HepG2 (cell line): ENCODE measurements at regions not wholly inside any gene's neighbourhood (a gene's known extent, or its start where the extent isn't known, plus 50 kb on each side); places are given as distances from the start of the nearest gene placed in this dataset.

Experiments
- ATAC-seq: fragments of 200-7000 bp; cut with Tn5 transposase; 3 replicates; pipeline ENCODE4 v1.9.1; 2020; ENCODE audit warnings: mild to moderate bottlenecking, moderate library complexity
- BruUV-seq: library from RNA; stranded (reverse); fragments of 400-500 nt; replicated peaks from 2 replicates; lab custom pipeline; 2021; lab: Mats Ljungman, UMichigan
- CTCF ChIA-PET: fragments of 300-600 bp; formaldehyde crosslinking; extraction: SDS; loops from one replicate; lab custom pipeline; 2021; ENCODE audit warnings: low total read pairs, inconsistent platforms, low intra/inter-chr PET ratio; lab: Yijun Ruan, JAX
- POLR2A ChIA-PET: fragments of 350-600 bp; sonication (Branson Sonifier 250); formaldehyde crosslinking; loops from one replicate; lab custom pipeline; 2020; ENCODE audit warnings: antibody characterized with exemption, inconsistent platforms; lab: Yijun Ruan, JAX
- DNase-seq: peaks from one replicate; pipeline ENCODE4 v3.0.0-alpha.2; 2015; ENCODE audit warnings: low spot score
- FAIRE-seq: peaks from 3 replicates; lab custom pipeline; 2011; peaks lifted over from hg19 to GRCh38; lab: Jason Lieb, UNC
- H2AFZ ChIP-seq: one replicate; pipeline ENCODE4 v1.6.1; 2011; ENCODE audit warnings: low read length, inconsistent platforms
- H3K27ac ChIP-seq: fragments of 300-600 bp; 3 replicates; pipeline ENCODE4 v1.8.0; 2011; ENCODE audit warnings: mixed run types, mild to moderate bottlenecking, mixed read lengths, low read length, inconsistent platforms; ENCODE audit not compliant: insufficient read depth; ENCODE audit errors: extremely low read length
- H3K27me3 ChIP-seq, 2 experiments: fragments of 200-600 bp in 1 of 2; 2 replicates in 1 of 2; 3 replicates in 1 of 2; pipeline versions ENCODE4 v1.6.0 to v1.8.0; 2011; ENCODE audit warnings: low read length in 2 of 2, mild to moderate bottlenecking in 2 of 2, moderate library complexity in 2 of 2, inconsistent platforms in 1 of 2; ENCODE audit not compliant: insufficient read depth in 2 of 2, control insufficient read depth in 1 of 2
- H3K36me3 ChIP-seq, 2 experiments: fragments of 200-600 bp in 1 of 2; replicated peaks in 1 of 2; 2 replicates in 1 of 2; 3 replicates in 1 of 2; pipeline versions ENCODE4 v1.5.1 to v1.8.0; 2011; ENCODE audit warnings: low read length in 2 of 2, inconsistent platforms in 1 of 2; ENCODE audit not compliant: insufficient read depth in 2 of 2, control insufficient read depth in 1 of 2
- H3K4me1 ChIP-seq: 2 replicates; pipeline ENCODE4 v1.5.1; 2012; ENCODE audit warnings: low read length, inconsistent platforms; ENCODE audit not compliant: insufficient read depth
- H3K4me2 ChIP-seq: 2 replicates; pipeline ENCODE4 v1.6.0; 2011; ENCODE audit warnings: low read depth, low read length, inconsistent platforms
- H3K4me3 ChIP-seq, 3 experiments: fragments of 200-600 bp in 1 of 3; sonication (generic), shearing (Covaris generic) in 1 of 3; replicated peaks in 1 of 3; 2 replicates each; pipeline ENCODE4 v1.5.1; 2011 to 2016; ENCODE audit warnings: low read length in 3 of 3, inconsistent platforms in 2 of 3, low read depth in 2 of 3, mild to moderate bottlenecking in 2 of 3, control low read depth in 1 of 3, mixed read lengths in 1 of 3; ENCODE audit not compliant: insufficient read depth in 1 of 3
- H3K79me2 ChIP-seq: one replicate; pipeline ENCODE4 v1.6.1; 2011; ENCODE audit warnings: low read length, inconsistent platforms; ENCODE audit not compliant: insufficient read depth
- H3K9ac ChIP-seq: 2 replicates; pipeline ENCODE4 v1.6.0; 2011; ENCODE audit warnings: mild to moderate bottlenecking, low read depth, low read length, inconsistent platforms; ENCODE audit not compliant: insufficient read depth
- H3K9me3 ChIP-seq: 2 replicates; pipeline ENCODE4 v1.5.1; 2012; ENCODE audit warnings: mild to moderate bottlenecking, low read length
- H4K20me1 ChIP-seq: 2 replicates; pipeline ENCODE4 v1.6.0; 2011; ENCODE audit warnings: inconsistent platforms, mild to moderate bottlenecking, low read length, moderate library complexity; ENCODE audit not compliant: insufficient read depth
- EP300 ChIP-seq, 3 experiments: sonication (generic) in 1 of 3; formaldehyde crosslinking in 1 of 3; IDR thresholded peaks; 2 replicates each; pipeline versions ENCODE4 v1.5.1 to v1.6.1; 2011 to 2020; ENCODE audit warnings: low read depth in 2 of 3, low read length in 2 of 3, borderline replicate concordance in 1 of 3, improper control_type of control experiment in 1 of 3, mild to moderate bottlenecking in 1 of 3, missing genetic modification reagents in 1 of 3, moderate library complexity in 1 of 3
- HDAC1 ChIP-seq: sonication (generic); formaldehyde crosslinking; IDR thresholded peaks from 2 replicates; pipeline ENCODE4 v1.5.1; 2020; ENCODE audit warnings: mild to moderate bottlenecking, missing genetic modification reagents
- KAT8 ChIP-seq: IDR thresholded peaks from 2 replicates; pipeline ENCODE4 v1.6.1; 2016; ENCODE audit warnings: missing genetic modification reagents, missing compliant biosample characterization
- MLX ChIP-seq: IDR thresholded peaks from 2 replicates; pipeline ENCODE4 v1.6.1; 2016
- SRSF1 ChIP-seq: fragments of 200-400 bp; formaldehyde crosslinking; optimal IDR thresholded peaks from 2 replicates; pipeline ENCODE3; 2017; ENCODE audit warnings: mild to moderate bottlenecking, low read depth, low read length, moderate library complexity
- STAT5B ChIP-seq: sonication (generic); formaldehyde crosslinking; IDR thresholded peaks from 2 replicates; pipeline ENCODE4 v1.4.0; 2020; ENCODE audit warnings: missing genetic modification reagents
- ZBTB46 ChIP-seq: sonication (generic); formaldehyde crosslinking; IDR thresholded peaks from 2 replicates; pipeline ENCODE4 v1.4.0; 2020; ENCODE audit warnings: mild to moderate bottlenecking, missing genetic modification reagents, borderline replicate concordance
- ZC3H4 ChIP-seq: sonication (generic); formaldehyde crosslinking; IDR thresholded peaks from 2 replicates; pipeline ENCODE4 v1.4.0; 2020; ENCODE audit warnings: missing genetic modification reagents, borderline replicate concordance
- ZNF224 ChIP-seq: sonication (generic); formaldehyde crosslinking; IDR thresholded peaks from 2 replicates; pipeline ENCODE4 v1.5.0; 2020; ENCODE audit warnings: mild to moderate bottlenecking, missing genetic modification reagents
- ZNF460 ChIP-seq: sonication (generic); formaldehyde crosslinking; IDR thresholded peaks from 2 replicates; pipeline ENCODE4 v1.5.1; 2020; ENCODE audit warnings: missing genetic modification reagents, mild to moderate bottlenecking, borderline replicate concordance
- ZNF564 ChIP-seq: sonication (generic); formaldehyde crosslinking; IDR thresholded peaks from 2 replicates; pipeline ENCODE4 v1.8.1; 2023; ENCODE audit warnings: mild to moderate bottlenecking, missing genetic modification reagents
- ZNF672 ChIP-seq: sonication (generic); formaldehyde crosslinking; IDR thresholded peaks from 2 replicates; pipeline ENCODE4 v1.8.1; 2022; ENCODE audit warnings: missing genetic modification reagents
- ZNF770 ChIP-seq: sonication (generic); formaldehyde crosslinking; IDR thresholded peaks from 2 replicates; pipeline ENCODE4 v1.5.0; 2020; ENCODE audit warnings: mild to moderate bottlenecking, missing genetic modification reagents
- ZNF775 ChIP-seq: sonication (generic); formaldehyde crosslinking; IDR thresholded peaks from 2 replicates; pipeline ENCODE4 v1.4.0; 2020; ENCODE audit warnings: missing genetic modification reagents, mild to moderate bottlenecking, moderate library complexity, borderline replicate concordance
- WGBS: methylation state at CpG from one replicate; pipeline ENCODE4 v1.1.6; 2017; ENCODE audit warnings: low lambda C conversion rate; 5-methylcytosine and 5-hydroxymethylcytosine counted together
- in situ Hi-C: cut with HindIII; loops from 2 replicates; pipeline ENCODE4 v1.10.0; 2017; ENCODE audit warnings: low pct_unique_long_range_greater_than_20kb; ENCODE audit not compliant: extremely low pct_ligation_motif_present
- intact Hi-C: fragments of 100-400 bp; cut with micrococcal nuclease; formaldehyde crosslinking; loops from one replicate; pipeline ENCODE4 v1.10.0; 2022; ENCODE audit not compliant: unreplicated experiment
- TF ChIP-seq, protein P1 (sequence below): sonication (generic); formaldehyde crosslinking; IDR thresholded peaks from 2 replicates; pipeline ENCODE4 v1.4.0; 2020; ENCODE audit warnings: low read depth, mild to moderate bottlenecking, missing genetic modification reagents

- no TSS peak for BruUV-seq
- in situ Hi-C loops = no loop called here
- no peak overlapping the region for H3K9ac ChIP-seq
- POLR2A ChIA-PET = no interaction called here
- DNase-seq = no peak
- H3K36me3 ChIP-seq = no peaks in the 10 kb centered on the region
- no peak for FAIRE-seq
- intact Hi-C loops = no loop called here
- H3K27me3 ChIP-seq = no peaks in the 10 kb centered on the region
- H2AFZ ChIP-seq = no peak overlapping the region
- H3K79me2 ChIP-seq = no peaks in the 10 kb centered on the region
- no peak overlapping the region for H3K4me3 ChIP-seq
- H4K20me1 ChIP-seq = no peaks in the 10 kb centered on the region
- no peak overlapping the region for H3K4me2 ChIP-seq
- no peaks in the 10 kb centered on the region for H3K4me1 ChIP-seq
- H3K27ac ChIP-seq = no peak overlapping the region
- CTCF ChIA-PET = no interaction called here
- WGBS = 0% methylated on average over 1 of the region's 1 CpG
- ATAC-seq = no peak
- H3K9me3 ChIP-seq = no peaks in the 10 kb centered on the region
- TF ChIP-seq STAT5B (CRISPR knock-in tag) (no peak), ZNF775 (CRISPR knock-in tag) (no peak), HDAC1 (CRISPR knock-in tag) (no peak), ZNF460 (CRISPR knock-in tag) (no peak), MLX (CRISPR knock-in tag) (no peak), ZNF224 (no peak), ZNF564 (CRISPR knock-in tag) (no peak), SRSF1 (no peak), KAT8 (CRISPR knock-in tag) (no peak), EP300 (IDR thresholded peaks at IDR 0.05; ENCODE audit: low read depth in 2 of 2, low read length in 2 of 2) (no peak), EP300 (CRISPR knock-in tag; IDR thresholded peaks at IDR 0.05; ENCODE audit: borderline replicate concordance) (no peak), ZC3H4 (CRISPR knock-in tag) (no peak), ZNF770 (no peak), ZNF672 (CRISPR knock-in tag) (no peak), ZBTB46 (CRISPR knock-in tag) (no peak)
- TF ChIP-seq, protein P1, sequence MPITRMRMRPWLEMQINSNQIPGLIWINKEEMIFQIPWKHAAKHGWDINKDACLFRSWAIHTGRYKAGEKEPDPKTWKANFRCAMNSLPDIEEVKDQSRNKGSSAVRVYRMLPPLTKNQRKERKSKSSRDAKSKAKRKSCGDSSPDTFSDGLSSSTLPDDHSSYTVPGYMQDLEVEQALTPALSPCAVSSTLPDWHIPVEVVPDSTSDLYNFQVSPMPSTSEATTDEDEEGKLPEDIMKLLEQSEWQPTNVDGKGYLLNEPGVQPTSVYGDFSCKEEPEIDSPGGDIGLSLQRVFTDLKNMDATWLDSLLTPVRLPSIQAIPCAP (CRISPR knock-in tag) = no peak
Observed at GRCh38 chr7:119086026-119086425, 861.5 kb downstream of the ANKRD7 start.
